ENCODE measurements at regions not wholly inside any gene's neighbourhood (a gene's known extent, or its start where the extent isn't known, plus 50 kb on each side); places are given as distances from the start of the nearest gene placed in this dataset.

DNA sequence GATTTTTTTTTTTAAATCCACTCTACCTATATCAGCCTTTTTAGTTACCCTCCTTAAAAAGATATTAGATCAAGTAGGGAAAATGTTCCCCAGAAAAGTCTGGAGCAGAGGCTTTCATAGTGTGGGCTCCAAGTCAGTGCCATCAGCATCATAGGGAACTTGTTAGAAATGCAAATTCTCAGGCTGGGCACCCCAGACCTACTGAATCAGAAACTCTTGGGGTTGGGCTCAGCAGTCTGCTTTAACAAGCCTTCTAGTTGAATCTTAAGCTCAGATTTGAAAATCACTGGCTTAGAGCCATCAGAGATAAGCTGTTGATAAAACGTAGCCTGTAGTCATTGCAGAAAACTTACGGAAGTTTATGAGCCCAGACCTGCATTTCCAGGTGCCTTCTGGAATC lies 140.1 kb downstream of the TMEM38B start:
- no peak for TF ChIP-seq EZH2 (IDR thresholded peaks at IDR 0.05; ENCODE audit: low read depth, low read length, severe bottlenecking)
- TF ChIP-seq EGR1 (IDR thresholded peaks at IDR 0.05; ENCODE audit: borderline replicate concordance, low read depth, low read length) = no peak
- TF ChIP-seq, protein P1, sequence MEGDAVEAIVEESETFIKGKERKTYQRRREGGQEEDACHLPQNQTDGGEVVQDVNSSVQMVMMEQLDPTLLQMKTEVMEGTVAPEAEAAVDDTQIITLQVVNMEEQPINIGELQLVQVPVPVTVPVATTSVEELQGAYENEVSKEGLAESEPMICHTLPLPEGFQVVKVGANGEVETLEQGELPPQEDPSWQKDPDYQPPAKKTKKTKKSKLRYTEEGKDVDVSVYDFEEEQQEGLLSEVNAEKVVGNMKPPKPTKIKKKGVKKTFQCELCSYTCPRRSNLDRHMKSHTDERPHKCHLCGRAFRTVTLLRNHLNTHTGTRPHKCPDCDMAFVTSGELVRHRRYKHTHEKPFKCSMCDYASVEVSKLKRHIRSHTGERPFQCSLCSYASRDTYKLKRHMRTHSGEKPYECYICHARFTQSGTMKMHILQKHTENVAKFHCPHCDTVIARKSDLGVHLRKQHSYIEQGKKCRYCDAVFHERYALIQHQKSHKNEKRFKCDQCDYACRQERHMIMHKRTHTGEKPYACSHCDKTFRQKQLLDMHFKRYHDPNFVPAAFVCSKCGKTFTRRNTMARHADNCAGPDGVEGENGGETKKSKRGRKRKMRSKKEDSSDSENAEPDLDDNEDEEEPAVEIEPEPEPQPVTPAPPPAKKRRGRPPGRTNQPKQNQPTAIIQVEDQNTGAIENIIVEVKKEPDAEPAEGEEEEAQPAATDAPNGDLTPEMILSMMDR (IDR thresholded peaks at IDR 0.05; ENCODE audit: control extremely low read depth in 1 of 3, insufficient read depth in 1 of 3, low read depth in 1 of 3, low read length in 3 of 3) = no peak
- no peak for TF ChIP-seq USF2 (IDR thresholded peaks at IDR 0.05; ENCODE audit: low read length)
- TF ChIP-seq NRF1 (IDR thresholded peaks at IDR 0.05; ENCODE audit: low read depth, low read length) = no peak
- TF ChIP-seq GABPA (IDR thresholded peaks at IDR 0.05; ENCODE audit: borderline replicate concordance, insufficient read depth, low read length) = no peak
- no peak for TF ChIP-seq POLR2AphosphoS5 (IDR thresholded peaks at IDR 0.05; ENCODE audit: low read depth, low read length)
- TF ChIP-seq TAF1 (IDR thresholded peaks at IDR 0.05; ENCODE audit: low read depth, low read length) = no peak
- no peak for TF ChIP-seq CEBPB (IDR thresholded peaks at IDR 0.05; ENCODE audit: low read depth, low read length)
- TF ChIP-seq, protein P2, sequence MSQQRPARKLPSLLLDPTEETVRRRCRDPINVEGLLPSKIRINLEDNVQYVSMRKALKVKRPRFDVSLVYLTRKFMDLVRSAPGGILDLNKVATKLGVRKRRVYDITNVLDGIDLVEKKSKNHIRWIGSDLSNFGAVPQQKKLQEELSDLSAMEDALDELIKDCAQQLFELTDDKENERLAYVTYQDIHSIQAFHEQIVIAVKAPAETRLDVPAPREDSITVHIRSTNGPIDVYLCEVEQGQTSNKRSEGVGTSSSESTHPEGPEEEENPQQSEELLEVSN (IDR thresholded peaks at IDR 0.05) = no peak
- no peak for TF ChIP-seq ZNF274 (IDR thresholded peaks at IDR 0.05; ENCODE audit: borderline replicate concordance, extremely low read depth, low read length)
- no peak for TF ChIP-seq SP2 (IDR thresholded peaks at IDR 0.05; ENCODE audit: low read length)
- TF ChIP-seq RAD21 (IDR thresholded peaks at IDR 0.05 in 1 of 2, conservative IDR thresholded peaks at IDR 0.05 in 1 of 2; ENCODE audit: low read depth in 2 of 2, low read length in 2 of 2) = no peak

Measured in H1 (cell line).